ENCODE measurements at regions not wholly inside any gene's neighbourhood (a gene's known extent, or its start where the extent isn't known, plus 50 kb on each side); places are given as distances from the start of the nearest gene placed in this dataset.

DNA sequence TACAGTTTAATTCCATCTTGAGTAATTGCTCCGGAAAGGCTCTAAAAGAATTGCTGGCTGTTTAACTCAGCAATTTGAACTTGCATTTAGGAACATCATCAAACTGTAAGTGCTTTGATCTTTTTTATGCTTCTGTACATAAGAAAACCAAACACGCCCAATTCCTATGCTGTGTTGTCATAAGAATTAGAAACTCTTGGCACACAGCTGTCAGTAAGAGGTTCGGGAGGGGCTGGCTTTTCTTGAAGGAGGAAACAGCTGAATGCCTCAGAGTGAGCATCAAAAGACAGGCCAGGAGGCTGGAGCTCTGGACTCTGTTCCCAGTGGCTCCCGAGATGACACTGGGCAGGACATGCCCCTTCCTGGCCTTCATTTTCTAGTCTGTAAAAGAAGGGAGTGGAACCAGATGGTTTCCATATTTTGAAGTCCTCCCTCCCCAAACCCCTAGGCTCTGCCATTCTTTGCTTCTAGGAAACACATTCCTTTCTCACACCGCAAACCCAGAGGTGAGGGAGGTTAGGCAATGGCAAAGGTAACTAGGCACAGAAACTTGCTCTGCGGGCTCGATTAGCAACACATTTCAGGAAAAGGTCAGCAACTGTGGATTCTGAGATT lies 73.7 kb upstream of the DLG1 start:
- in situ Hi-C loops (cut with MboI) = no loop called here
- Histone ChIP-seq H3K27me3 (replicated peaks; ENCODE audit: insufficient read depth) (no peaks in the 10 kb centered on the region), H3K4me2 (ENCODE audit: unreplicated experiment) (peak overlapping the region; percentile 39), H3K9ac (0 out of 2 replicates have a peak overlapping the region, but pooled peaks have one; percentile 6), H3K79me2 (ENCODE audit: insufficient read depth) (no peaks in the 10 kb centered on the region), H2AFZ (no peak overlapping the region), H3K9me3 (ENCODE audit: low read depth) (no peaks in the 10 kb centered on the region), H3K27ac (peak overlapping the region; percentile 33; the same call in 1 of the 2 replicates), H3K4me1 (ENCODE audit: insufficient read depth) (peaks cover 16% of the 10 kb centered on the region), H4K20me1 (ENCODE audit: insufficient read depth) (no peaks in the 10 kb centered on the region), H3K9me2 (ENCODE audit: insufficient read depth) (no peaks in the 10 kb centered on the region), H3K4me3 (0 out of 2 replicates have a peak overlapping the region, but pooled peaks have one; percentile 11), H3F3A (ENCODE audit: insufficient read depth) (peaks cover 13% of the 10 kb centered on the region), H3K36me3 (ENCODE audit: low read depth) (no peaks in the 10 kb centered on the region)
- no peak for TF ChIP-seq EZH2 (IDR thresholded peaks at IDR 0.05; ENCODE audit: insufficient read depth, poor library complexity, severe bottlenecking)
- no peak for TF ChIP-seq EZH2phosphoT487 (IDR thresholded peaks at IDR 0.05; ENCODE audit: insufficient read depth, low read depth)
- DNase-seq = peak; percentile 93
- WGBS, 2 experiments (ENCODE audit: low coverage in 1 of 2, low lambda C conversion rate in 2 of 2, missing lambda C conversion rate in 2 of 2) = 26 to 27% methylated on average over 7 of the region's 7 CpGs

DNA sequence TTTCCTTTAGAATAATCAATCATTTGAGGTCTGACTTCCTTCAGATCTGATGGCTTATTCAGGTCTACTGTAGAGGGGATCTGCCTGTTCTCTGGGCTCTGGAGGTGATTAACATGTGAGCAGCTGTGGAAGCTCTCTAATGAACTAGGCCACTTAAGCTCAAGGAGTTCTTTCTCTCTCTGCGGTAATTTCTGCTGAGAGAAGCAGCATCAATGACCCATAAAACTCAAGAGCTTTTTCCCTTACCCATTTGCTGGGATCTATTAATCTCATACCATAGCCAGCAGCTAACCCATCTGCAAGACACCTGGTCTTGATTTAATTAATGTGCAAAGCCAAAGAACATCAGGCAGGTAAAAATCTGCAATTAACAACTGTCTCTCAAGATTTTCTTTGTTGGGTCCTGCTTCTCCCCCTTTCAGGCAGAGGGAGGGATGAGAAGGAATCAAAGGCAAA lies 73.2 kb upstream of the DLG1 start:
- Histone ChIP-seq H3K9me2 (ENCODE audit: insufficient read depth) (no peaks in the 10 kb centered on the region), H3K9me3 (ENCODE audit: low read depth) (no peaks in the 10 kb centered on the region), H3K36me3 (ENCODE audit: low read depth) (no peaks in the 10 kb centered on the region), H3K9ac (no peak overlapping the region), H3F3A (ENCODE audit: insufficient read depth) (peaks cover 18% of the 10 kb centered on the region), H3K27me3 (replicated peaks; ENCODE audit: insufficient read depth) (no peaks in the 10 kb centered on the region), H3K4me2 (ENCODE audit: unreplicated experiment) (peak overlapping the region; percentile 39), H4K20me1 (ENCODE audit: insufficient read depth) (no peaks in the 10 kb centered on the region), H3K4me3 (0 out of 2 replicates have a peak overlapping the region, but pooled peaks have one; percentile 11), H3K4me1 (ENCODE audit: insufficient read depth) (peaks cover 21% of the 10 kb centered on the region), H3K27ac (peak overlapping the region; percentile 33; the same call in 1 of the 2 replicates), H2AFZ (no peak overlapping the region), H3K79me2 (ENCODE audit: insufficient read depth) (no peaks in the 10 kb centered on the region)
- in situ Hi-C loops (cut with MboI) = no loop called here
- 36 to 38% methylated on average over 1 of the region's 1 CpG for WGBS, 2 experiments (ENCODE audit: low coverage in 1 of 2, low lambda C conversion rate in 2 of 2, missing lambda C conversion rate in 2 of 2)
- TF ChIP-seq EZH2phosphoT487 (IDR thresholded peaks at IDR 0.05; ENCODE audit: insufficient read depth, low read depth) (no peak), EZH2 (IDR thresholded peaks at IDR 0.05; ENCODE audit: insufficient read depth, poor library complexity, severe bottlenecking) (no peak)
- DNase-seq = peak; percentile 22

DNA sequence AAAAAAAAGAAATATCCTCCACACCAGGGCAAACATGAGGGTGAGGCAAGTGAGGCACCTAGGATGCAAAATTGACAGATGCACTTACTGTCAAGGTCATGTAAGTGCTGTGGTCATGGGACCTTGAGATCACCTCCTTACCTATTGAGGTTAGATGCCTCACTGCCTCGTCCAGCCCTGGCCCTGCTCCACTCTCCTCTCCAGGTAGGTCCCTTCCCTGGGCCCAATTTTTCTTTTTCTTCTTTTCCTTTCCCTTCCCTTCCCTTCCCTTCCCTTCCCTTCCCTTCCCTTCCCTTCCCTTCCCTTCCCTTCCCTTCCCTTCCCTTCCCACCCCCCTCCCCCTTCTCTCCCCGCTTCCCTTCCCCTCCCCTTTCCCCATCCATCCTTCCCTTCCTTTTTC lies 71.1 kb upstream of the DLG1 start:
- DNase-seq = no peak
- peaks cover 8% of the 10 kb centered on the region; the same call in 1 of the 2 replicates for H3K27me3 ChIP-seq (replicated peaks; ENCODE audit: insufficient read depth)
- no peaks in the 10 kb centered on the region for H3K9me2 ChIP-seq (ENCODE audit: insufficient read depth)
- no peak overlapping the region for H3K9ac ChIP-seq
- H3F3A ChIP-seq (ENCODE audit: insufficient read depth) = peaks cover 18% of the 10 kb centered on the region
- no peaks in the 10 kb centered on the region for H3K79me2 ChIP-seq (ENCODE audit: insufficient read depth)
- 77 to 100% methylated on average over 1 to 2 of the region's 2 CpGs for WGBS, 2 experiments (ENCODE audit: low coverage in 1 of 2, low lambda C conversion rate in 2 of 2, missing lambda C conversion rate in 2 of 2)
- H3K4me1 ChIP-seq (ENCODE audit: insufficient read depth) = peaks cover 26% of the 10 kb centered on the region
- in situ Hi-C loops (cut with MboI) = no loop called here
- H3K9me3 ChIP-seq (ENCODE audit: low read depth) = no peaks in the 10 kb centered on the region
- H4K20me1 ChIP-seq (ENCODE audit: insufficient read depth) = no peaks in the 10 kb centered on the region
- H3K4me2 ChIP-seq (ENCODE audit: unreplicated experiment) = no peak overlapping the region
- H3K4me3 ChIP-seq = no peak overlapping the region
- TF ChIP-seq EZH2phosphoT487 (IDR thresholded peaks at IDR 0.05; ENCODE audit: insufficient read depth, low read depth) = no peak
- TF ChIP-seq EZH2 (IDR thresholded peaks at IDR 0.05; ENCODE audit: insufficient read depth, poor library complexity, severe bottlenecking) = no peak
- H3K27ac ChIP-seq = no peak overlapping the region
- no peaks in the 10 kb centered on the region for H3K36me3 ChIP-seq (ENCODE audit: low read depth)
- no peak overlapping the region for H2AFZ ChIP-seq

DNA sequence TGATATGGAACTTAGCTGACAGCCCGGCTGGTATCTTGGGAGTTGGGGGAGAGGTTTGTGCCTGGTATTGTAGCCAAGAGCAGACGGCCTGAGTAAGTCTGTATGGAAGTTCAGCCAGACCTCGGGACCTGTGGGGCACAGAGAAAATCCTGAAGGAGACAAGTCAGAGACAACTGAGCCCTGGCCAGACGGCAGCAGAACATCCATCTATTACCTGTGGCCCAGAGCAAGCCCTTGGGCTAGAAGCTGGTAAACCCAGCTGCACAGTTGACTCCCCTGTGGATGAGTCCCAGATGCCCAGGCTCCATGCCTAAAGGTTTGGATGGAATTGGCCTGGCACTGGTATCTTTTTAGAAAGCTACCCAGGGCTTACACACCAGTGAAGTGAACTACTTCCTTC lies 70.4 kb upstream of the DLG1 start:
- no peak overlapping the region for H2AFZ ChIP-seq
- no peak for DNase-seq
- no peak overlapping the region for H3K27ac ChIP-seq
- no peaks in the 10 kb centered on the region for H3K36me3 ChIP-seq (ENCODE audit: low read depth)
- no peak overlapping the region for H3K9ac ChIP-seq
- peaks cover 18% of the 10 kb centered on the region for H3F3A ChIP-seq (ENCODE audit: insufficient read depth)
- in situ Hi-C loops (cut with MboI) = no loop called here
- WGBS, 2 experiments (ENCODE audit: low coverage in 1 of 2, low lambda C conversion rate in 2 of 2, missing lambda C conversion rate in 2 of 2) = 85 to 87% methylated on average over 4 of the region's 4 CpGs
- no peaks in the 10 kb centered on the region for H3K9me3 ChIP-seq (ENCODE audit: low read depth)
- TF ChIP-seq EZH2phosphoT487 (IDR thresholded peaks at IDR 0.05; ENCODE audit: insufficient read depth, low read depth) (no peak), EZH2 (IDR thresholded peaks at IDR 0.05; ENCODE audit: insufficient read depth, poor library complexity, severe bottlenecking) (no peak)
- no peaks in the 10 kb centered on the region for H4K20me1 ChIP-seq (ENCODE audit: insufficient read depth)
- H3K27me3 ChIP-seq (replicated peaks; ENCODE audit: insufficient read depth) = peaks cover 11% of the 10 kb centered on the region; the same call in 1 of the 2 replicates
- H3K4me2 ChIP-seq (ENCODE audit: unreplicated experiment) = no peak overlapping the region
- H3K79me2 ChIP-seq (ENCODE audit: insufficient read depth) = no peaks in the 10 kb centered on the region
- peaks cover 26% of the 10 kb centered on the region for H3K4me1 ChIP-seq (ENCODE audit: insufficient read depth)
- no peak overlapping the region for H3K4me3 ChIP-seq
- no peaks in the 10 kb centered on the region for H3K9me2 ChIP-seq (ENCODE audit: insufficient read depth)
